NB4 (cell line): ENCODE measurements at regions not wholly inside any gene's neighbourhood (a gene's known extent, or its start where the extent isn't known, plus 50 kb on each side); places are given as distances from the start of the nearest gene placed in this dataset.

Experiments used
- MYC ChIP-seq: IDR thresholded peaks from 2 replicates; pipeline ENCODE4 v1.6.1; 2011; ENCODE audit warnings: low read depth, low read length
- POLR2A ChIP-seq: IDR thresholded peaks from 2 replicates; pipeline ENCODE4 v1.6.1; 2011; ENCODE audit warnings: mild to moderate bottlenecking; ENCODE audit not compliant: insufficient read length; ENCODE audit errors: extremely low read depth
- TF ChIP-seq, protein P1 (sequence below): IDR thresholded peaks from one replicate; pipeline ENCODE4 v1.5.1; 2012; ENCODE audit warnings: low read depth, low read length

DNA sequence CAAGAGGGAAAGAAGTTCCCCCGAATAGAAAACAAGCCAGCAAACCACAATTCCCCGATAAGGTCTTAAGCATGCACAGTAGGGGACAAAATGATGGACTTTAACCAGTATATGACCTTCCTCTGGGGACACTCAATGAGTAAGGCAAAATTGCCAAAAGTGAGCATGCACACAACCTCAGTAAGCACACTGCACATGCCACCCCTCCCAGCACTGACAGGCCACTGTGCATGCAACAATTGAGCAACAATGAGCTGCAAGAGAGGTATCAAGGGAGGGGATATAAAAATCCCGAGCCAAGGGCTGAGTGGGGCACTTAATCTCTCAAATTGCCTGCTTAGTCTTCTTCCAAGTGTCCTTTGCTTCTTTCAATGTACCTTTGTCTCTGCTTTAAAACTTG is 935.8 kb upstream of the SLC39A10 start:
- TF ChIP-seq, protein P1, sequence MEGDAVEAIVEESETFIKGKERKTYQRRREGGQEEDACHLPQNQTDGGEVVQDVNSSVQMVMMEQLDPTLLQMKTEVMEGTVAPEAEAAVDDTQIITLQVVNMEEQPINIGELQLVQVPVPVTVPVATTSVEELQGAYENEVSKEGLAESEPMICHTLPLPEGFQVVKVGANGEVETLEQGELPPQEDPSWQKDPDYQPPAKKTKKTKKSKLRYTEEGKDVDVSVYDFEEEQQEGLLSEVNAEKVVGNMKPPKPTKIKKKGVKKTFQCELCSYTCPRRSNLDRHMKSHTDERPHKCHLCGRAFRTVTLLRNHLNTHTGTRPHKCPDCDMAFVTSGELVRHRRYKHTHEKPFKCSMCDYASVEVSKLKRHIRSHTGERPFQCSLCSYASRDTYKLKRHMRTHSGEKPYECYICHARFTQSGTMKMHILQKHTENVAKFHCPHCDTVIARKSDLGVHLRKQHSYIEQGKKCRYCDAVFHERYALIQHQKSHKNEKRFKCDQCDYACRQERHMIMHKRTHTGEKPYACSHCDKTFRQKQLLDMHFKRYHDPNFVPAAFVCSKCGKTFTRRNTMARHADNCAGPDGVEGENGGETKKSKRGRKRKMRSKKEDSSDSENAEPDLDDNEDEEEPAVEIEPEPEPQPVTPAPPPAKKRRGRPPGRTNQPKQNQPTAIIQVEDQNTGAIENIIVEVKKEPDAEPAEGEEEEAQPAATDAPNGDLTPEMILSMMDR, result no peak
- no peak for TF ChIP-seq POLR2A
- TF ChIP-seq MYC, result no peak
